Left lung (tissue), 4 donors: ENCODE measurements at regions not wholly inside any gene's neighbourhood (a gene's known extent, or its start where the extent isn't known, plus 50 kb on each side); places are given as distances from the start of the nearest gene placed in this dataset.

Source experiments
- ATAC-seq: fragments of 200-7000 bp; cut with Tn5 transposase; one replicate; pipeline ENCODE4 v1.9.1; 2020; ENCODE audit warnings: moderate library complexity
- DNase-seq, 4 donors: peaks; one replicate each; pipeline ENCODE4 v3.0.0-alpha.2; 2013 to 2020
- H3K27ac ChIP-seq, 2 donors: fragments of 200-600 bp; sonication (generic) in 1 of 2; one replicate each; pipeline versions ENCODE4 v1.5.0 to v1.8.0; 2020 to 2021
- H3K27me3 ChIP-seq, 2 donors: fragments of 200-600 bp; sonication (generic) in 1 of 2; one replicate each; pipeline versions ENCODE4 v1.5.0 to v1.8.0; 2020 to 2021
- H3K36me3 ChIP-seq, 2 donors: fragments of 200-600 bp; sonication (generic) in 1 of 2; one replicate each; pipeline versions ENCODE4 v1.5.0 to v1.8.0; 2020 to 2021
- H3K4me1 ChIP-seq, 2 donors: fragments of 200-600 bp; one replicate each; pipeline ENCODE4 v1.8.0; 2021
- H3K4me3 ChIP-seq, 2 donors: fragments of 200-600 bp; sonication (generic) in 1 of 2; one replicate each; pipeline versions ENCODE4 v1.5.0 to v1.8.0; 2020 to 2021; ENCODE audit warnings: mild to moderate bottlenecking in 1 of 2
- H3K9me3 ChIP-seq, 2 donors: fragments of 200-600 bp; sonication (generic) in 1 of 2; one replicate each; pipeline versions ENCODE4 v1.5.0 to v1.8.0; 2020 to 2021
- intact Hi-C, 2 donors: fragments of 100-400 bp; cut with DNase I; formaldehyde crosslinking; loops; one replicate each; pipeline versions ENCODE4 v1.11.2 to v1.14.2; 2022
- TF ChIP-seq, protein P1 (sequence below), 2 donors: fragments of 200-600 bp; sonication (generic) in 1 of 2; IDR thresholded peaks; one replicate each; pipeline versions ENCODE4 v1.5.0 to v1.8.0; 2021; ENCODE audit warnings: antibody characterized with exemption in 2 of 2
- donor health status: DM: no; HTN: yes; CAD: no.
- donor health status: DM: no; HTN: no; CAD: no.

DNA sequence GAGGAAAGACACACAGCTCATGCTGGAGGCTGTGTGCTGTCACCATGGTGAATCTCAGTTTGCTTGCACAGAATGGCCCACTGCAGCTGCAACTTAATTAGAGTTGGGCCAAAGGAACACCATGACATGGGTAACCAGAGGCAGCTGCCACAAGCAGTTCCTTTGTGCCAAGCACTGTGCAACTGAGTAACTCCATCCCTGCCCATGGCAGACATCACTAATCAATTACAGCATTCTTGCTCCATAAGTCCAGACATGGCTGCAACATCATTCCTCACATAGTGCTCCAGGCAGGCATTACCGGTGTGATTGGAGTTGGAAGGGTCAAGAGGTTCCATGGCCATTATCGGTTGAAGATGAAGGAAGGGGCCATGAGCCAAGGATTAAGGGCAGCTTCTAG, 207.0 kb downstream of the RBM19 start:
- Histone ChIP-seq H3K36me3 (no peaks in the 10 kb centered on the region), H3K4me3 (no peak overlapping the region), H3K4me1 (no peaks in the 10 kb centered on the region), H3K27me3 (peaks cover 4 to 74% of the 10 kb centered on the region in 2 donors), H3K9me3 (no peaks in the 10 kb centered on the region), H3K27ac (no peak overlapping the region)
- no peak for DNase-seq
- TF ChIP-seq, protein P1, sequence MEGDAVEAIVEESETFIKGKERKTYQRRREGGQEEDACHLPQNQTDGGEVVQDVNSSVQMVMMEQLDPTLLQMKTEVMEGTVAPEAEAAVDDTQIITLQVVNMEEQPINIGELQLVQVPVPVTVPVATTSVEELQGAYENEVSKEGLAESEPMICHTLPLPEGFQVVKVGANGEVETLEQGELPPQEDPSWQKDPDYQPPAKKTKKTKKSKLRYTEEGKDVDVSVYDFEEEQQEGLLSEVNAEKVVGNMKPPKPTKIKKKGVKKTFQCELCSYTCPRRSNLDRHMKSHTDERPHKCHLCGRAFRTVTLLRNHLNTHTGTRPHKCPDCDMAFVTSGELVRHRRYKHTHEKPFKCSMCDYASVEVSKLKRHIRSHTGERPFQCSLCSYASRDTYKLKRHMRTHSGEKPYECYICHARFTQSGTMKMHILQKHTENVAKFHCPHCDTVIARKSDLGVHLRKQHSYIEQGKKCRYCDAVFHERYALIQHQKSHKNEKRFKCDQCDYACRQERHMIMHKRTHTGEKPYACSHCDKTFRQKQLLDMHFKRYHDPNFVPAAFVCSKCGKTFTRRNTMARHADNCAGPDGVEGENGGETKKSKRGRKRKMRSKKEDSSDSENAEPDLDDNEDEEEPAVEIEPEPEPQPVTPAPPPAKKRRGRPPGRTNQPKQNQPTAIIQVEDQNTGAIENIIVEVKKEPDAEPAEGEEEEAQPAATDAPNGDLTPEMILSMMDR (IDR thresholded peaks at IDR 0.05), result no peak
- ATAC-seq, result no peak
- intact Hi-C loops, result no loop called here

DNA sequence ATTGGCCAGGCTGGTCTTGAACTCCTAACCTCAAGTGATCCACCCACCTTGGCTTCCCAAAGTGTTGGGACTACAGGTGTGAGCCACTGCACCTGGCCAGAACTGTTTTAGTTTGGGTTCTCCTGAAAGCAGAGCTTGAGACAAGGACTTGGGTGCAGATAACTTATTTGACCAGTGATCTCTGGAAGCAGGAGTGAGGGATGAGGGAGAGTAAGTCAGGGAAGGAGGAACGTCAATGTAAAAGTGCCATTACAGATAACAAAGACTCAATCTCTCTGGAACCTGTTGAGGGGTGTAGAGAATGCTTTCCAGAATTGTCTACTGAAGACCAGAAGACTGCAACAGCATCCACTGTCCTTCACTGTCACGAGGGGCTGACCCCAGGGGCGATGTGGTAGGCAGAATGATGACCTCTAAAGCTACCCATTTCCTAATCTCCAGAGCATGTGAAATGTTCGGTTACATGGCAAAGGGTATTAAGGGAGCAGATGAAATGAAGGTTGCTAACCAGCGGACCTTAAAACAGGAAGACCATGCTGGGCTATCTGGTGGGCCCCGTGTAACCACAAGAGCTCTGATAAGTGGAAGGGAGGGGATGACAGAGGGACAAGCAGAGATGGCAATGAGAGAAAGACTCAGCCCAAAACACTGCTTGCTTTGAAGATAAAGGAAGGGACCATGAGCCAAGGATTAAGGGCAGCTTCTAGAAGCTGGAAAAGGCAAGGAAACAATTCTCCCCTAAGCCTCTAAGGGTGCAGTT, 207.8 kb downstream of the RBM19 start:
- intact Hi-C loops, result no loop called here
- DNase-seq, result no peak
- Histone ChIP-seq H3K27me3 (peaks cover 4 to 72% of the 10 kb centered on the region in 2 donors), H3K27ac (no peak overlapping the region), H3K4me1 (no peaks in the 10 kb centered on the region), H3K9me3 (no peaks in the 10 kb centered on the region), H3K4me3 (no peak overlapping the region), H3K36me3 (no peaks in the 10 kb centered on the region)
- TF ChIP-seq, protein P1 (IDR thresholded peaks at IDR 0.05), result no peak
- ATAC-seq, result no peak

GRCh38 chr12:113757221-113758002, 208.7 kb downstream of the RBM19 start:
- intact Hi-C loops, result no loop called here
- TF ChIP-seq, protein P1 (IDR thresholded peaks at IDR 0.05), result no peak
- DNase-seq, result no peak
- H3K27me3 ChIP-seq, result peaks cover 4 to 67% of the 10 kb centered on the region in 2 donors
- no peaks in the 10 kb centered on the region for H3K9me3 ChIP-seq
- H3K4me3 ChIP-seq, result no peak overlapping the region
- H3K27ac ChIP-seq, result no peak overlapping the region
- no peaks in the 10 kb centered on the region for H3K36me3 ChIP-seq
- ATAC-seq, result no peak
- no peaks in the 10 kb centered on the region for H3K4me1 ChIP-seq

- TF ChIP-seq, protein P1 (IDR thresholded peaks at IDR 0.05), result no peak
- Histone ChIP-seq H3K4me3 (no peak overlapping the region), H3K4me1 (no peaks in the 10 kb centered on the region), H3K27me3 (peaks cover 4 to 59% of the 10 kb centered on the region in 2 donors), H3K9me3 (no peaks in the 10 kb centered on the region), H3K27ac (no peak overlapping the region), H3K36me3 (no peaks in the 10 kb centered on the region)
- no peak for DNase-seq
- ATAC-seq, result no peak
- intact Hi-C loops, result no loop called here
Measured at GRCh38 chr12:113756609-113757008, 209.5 kb downstream of the RBM19 start.

DNA sequence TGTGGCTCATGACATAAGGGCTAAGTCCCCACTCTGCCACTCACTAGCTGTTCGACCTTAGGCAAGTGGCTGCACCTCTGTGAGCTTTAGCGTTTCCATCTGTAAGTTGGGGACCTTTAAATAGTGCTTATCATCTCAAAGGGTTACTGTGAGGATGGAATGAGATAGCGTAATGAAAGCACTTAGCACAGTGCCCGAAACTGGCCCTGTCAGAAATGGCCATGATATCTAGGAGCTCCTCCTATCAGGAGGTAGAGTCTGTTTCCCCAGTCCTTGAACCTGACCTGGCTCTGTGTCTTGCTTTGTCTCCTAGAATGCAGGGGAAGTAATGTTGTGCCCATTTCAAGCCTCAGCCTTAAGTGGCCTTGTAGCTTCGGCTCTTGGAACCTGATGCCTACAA, 211.0 kb downstream of the RBM19 start:
- H3K4me3 ChIP-seq, result no peak overlapping the region
- H3K4me1 ChIP-seq, result no peaks in the 10 kb centered on the region
- intact Hi-C loops, result no loop called here
- H3K27me3 ChIP-seq, result peaks cover 4 to 44% of the 10 kb centered on the region in 2 donors
- H3K9me3 ChIP-seq, result no peaks in the 10 kb centered on the region
- TF ChIP-seq, protein P1 (IDR thresholded peaks at IDR 0.05), result no peak
- H3K36me3 ChIP-seq, result no peaks in the 10 kb centered on the region
- ATAC-seq, result no peak
- no peak for DNase-seq
- no peak overlapping the region for H3K27ac ChIP-seq
